HEK293 (cell line): ENCODE measurements at regions not wholly inside any gene's neighbourhood (a gene's known extent, or its start where the extent isn't known, plus 50 kb on each side); places are given as distances from the start of the nearest gene placed in this dataset.

Experiments used
- CTCF ChIA-PET: fragments of 350-600 bp; formaldehyde crosslinking; extraction: SDS; loops from one replicate; lab custom pipeline; 2021; ENCODE audit warnings: antibody characterized with exemption; lab: Yijun Ruan, JAX
- POLR2A ChIA-PET: fragments of 300-600 bp; formaldehyde crosslinking; extraction: SDS; loops from one replicate; lab custom pipeline; 2020; ENCODE audit warnings: antibody characterized with exemption, inconsistent platforms; lab: Yijun Ruan, JAX
- H3K27ac ChIP-seq: fragments of 200-500 bp; sonication (Bioruptor generic); 2 replicates; pipeline ENCODE4 v1.5.1; 2014; ENCODE audit warnings: low read depth, low read length, control low read depth, inconsistent platforms; ENCODE audit errors: extremely low read depth
- H3K36me3 ChIP-seq, 2 experiments: fragments of 200-500 bp in 1 of 2; sonication (Bioruptor generic) in 1 of 2; 1 replicate in 1 of 2; 2 replicates in 1 of 2; pipeline ENCODE4 v1.5.1; 2014 to 2017; ENCODE audit warnings: inconsistent platforms in 2 of 2, low read length in 2 of 2; ENCODE audit not compliant: control insufficient read depth in 2 of 2, insufficient read depth in 1 of 2
- H3K4me1 ChIP-seq: fragments of 200-500 bp; sonication (Bioruptor generic); 2 replicates; pipeline ENCODE4 v1.5.1; 2014; ENCODE audit warnings: mild to moderate bottlenecking, low read length, inconsistent platforms; ENCODE audit not compliant: control insufficient read depth, insufficient read depth
- H3K4me3 ChIP-seq: 2 replicates; pipeline ENCODE4 v1.5.1; 2011; ENCODE audit warnings: low read depth, mild to moderate bottlenecking, control low read depth, low read length, moderate library complexity
- H3K9me3 ChIP-seq: fragments of 200-500 bp; sonication (Bioruptor generic); 2 replicates; pipeline ENCODE4 v1.5.1; 2014; ENCODE audit warnings: low read depth, low read length, inconsistent platforms; ENCODE audit not compliant: control insufficient read depth, insufficient read depth
- GLI4 ChIP-seq: fragments of 450-650 bp; formaldehyde crosslinking; IDR thresholded peaks from 2 replicates; pipeline ENCODE4 v1.5.1; 2016; ENCODE audit warnings: missing biosample characterization, missing genetic modification characterization
- HOXA7 ChIP-seq: sonication (generic); formaldehyde crosslinking; IDR thresholded peaks from 2 replicates; pipeline ENCODE4 v1.8.1; 2022; ENCODE audit warnings: missing genetic modification reagents, borderline replicate concordance
- HOXC10 ChIP-seq: sonication (generic); formaldehyde crosslinking; IDR thresholded peaks from 2 replicates; pipeline ENCODE4 v1.8.1; 2023; ENCODE audit warnings: mild to moderate bottlenecking, missing genetic modification reagents
- SP3 ChIP-seq: fragments of 450-650 bp; formaldehyde crosslinking; IDR thresholded peaks from 2 replicates; pipeline ENCODE4 v1.5.1; 2016; ENCODE audit warnings: missing biosample characterization, missing genetic modification characterization
- TCF7L2 ChIP-seq: IDR thresholded peaks from 2 replicates; pipeline ENCODE4 v1.6.1; 2011; ENCODE audit warnings: low read depth, mild to moderate bottlenecking, inconsistent platforms, low read length, moderate library complexity, borderline replicate concordance
- ZBTB17 ChIP-seq: fragments of 450-650 bp; formaldehyde crosslinking; IDR thresholded peaks from 2 replicates; pipeline ENCODE4 v1.5.1; 2016; ENCODE audit warnings: missing biosample characterization, missing genetic modification characterization
- ZNF10 ChIP-seq: fragments of 450-650 bp; formaldehyde crosslinking; IDR thresholded peaks from 2 replicates; pipeline ENCODE4 v1.5.1; 2017; ENCODE audit warnings: missing biosample characterization, missing genetic modification characterization
- ZNF114 ChIP-seq: fragments of 450-650 bp; formaldehyde crosslinking; IDR thresholded peaks from 2 replicates; pipeline ENCODE4 v1.5.0; 2017; ENCODE audit warnings: missing biosample characterization, missing genetic modification characterization
- ZNF121 ChIP-seq: fragments of 450-650 bp; formaldehyde crosslinking; IDR thresholded peaks from 2 replicates; pipeline ENCODE4 v1.5.1; 2016; ENCODE audit warnings: missing biosample characterization, missing genetic modification characterization
- ZNF148 ChIP-seq: fragments of 450-650 bp; formaldehyde crosslinking; IDR thresholded peaks from 2 replicates; pipeline ENCODE4 v1.5.0; 2017; ENCODE audit warnings: missing biosample characterization, missing genetic modification characterization, borderline replicate concordance
- ZNF354C ChIP-seq: fragments of 450-650 bp; formaldehyde crosslinking; IDR thresholded peaks from 2 replicates; pipeline ENCODE4 v1.5.1; 2016; ENCODE audit warnings: missing biosample characterization, missing genetic modification characterization, low read depth, borderline replicate concordance
- ZNF623 ChIP-seq: fragments of 450-650 bp; formaldehyde crosslinking; IDR thresholded peaks from 2 replicates; pipeline ENCODE4 v1.5.1; 2016; ENCODE audit warnings: missing biosample characterization, missing genetic modification characterization
- ZNF658 ChIP-seq: fragments of 450-650 bp; formaldehyde crosslinking; IDR thresholded peaks from 2 replicates; pipeline ENCODE4; 2016; ENCODE audit warnings: missing biosample characterization, missing genetic modification characterization
- ZNF785 ChIP-seq: fragments of 450-650 bp; formaldehyde crosslinking; IDR thresholded peaks from 2 replicates; pipeline ENCODE4 v1.5.1; 2016; ENCODE audit warnings: missing biosample characterization, missing genetic modification characterization
- ZSCAN18 ChIP-seq: fragments of 450-650 bp; formaldehyde crosslinking; IDR thresholded peaks from 2 replicates; pipeline ENCODE4 v1.5.1; 2016; ENCODE audit warnings: missing biosample characterization, missing genetic modification characterization
- TF ChIP-seq, protein P1 (sequence below): fragments of 450-650 bp; formaldehyde crosslinking; IDR thresholded peaks from 2 replicates; pipeline ENCODE4 v1.5.1; 2016; ENCODE audit warnings: missing biosample characterization, missing genetic modification characterization
- TF ChIP-seq, protein P2 (sequence below): fragments of 450-650 bp; formaldehyde crosslinking; IDR thresholded peaks from 2 replicates; pipeline ENCODE4 v1.5.1; 2016; ENCODE audit warnings: missing biosample characterization, missing genetic modification characterization
- TF ChIP-seq, protein P3 (sequence below): fragments of 450-650 bp; formaldehyde crosslinking; IDR thresholded peaks from 2 replicates; pipeline ENCODE4 v1.5.1; 2016; ENCODE audit warnings: missing biosample characterization, missing genetic modification characterization

GRCh38 chr9:126033956-126034355 lies 286.8 kb downstream of the PBX3 start (continued):
- TF ChIP-seq ZNF658 (tag by site-specific recombination) (no peak), ZNF148 (tag by site-specific recombination) (no peak)
- TF ChIP-seq, protein P1, sequence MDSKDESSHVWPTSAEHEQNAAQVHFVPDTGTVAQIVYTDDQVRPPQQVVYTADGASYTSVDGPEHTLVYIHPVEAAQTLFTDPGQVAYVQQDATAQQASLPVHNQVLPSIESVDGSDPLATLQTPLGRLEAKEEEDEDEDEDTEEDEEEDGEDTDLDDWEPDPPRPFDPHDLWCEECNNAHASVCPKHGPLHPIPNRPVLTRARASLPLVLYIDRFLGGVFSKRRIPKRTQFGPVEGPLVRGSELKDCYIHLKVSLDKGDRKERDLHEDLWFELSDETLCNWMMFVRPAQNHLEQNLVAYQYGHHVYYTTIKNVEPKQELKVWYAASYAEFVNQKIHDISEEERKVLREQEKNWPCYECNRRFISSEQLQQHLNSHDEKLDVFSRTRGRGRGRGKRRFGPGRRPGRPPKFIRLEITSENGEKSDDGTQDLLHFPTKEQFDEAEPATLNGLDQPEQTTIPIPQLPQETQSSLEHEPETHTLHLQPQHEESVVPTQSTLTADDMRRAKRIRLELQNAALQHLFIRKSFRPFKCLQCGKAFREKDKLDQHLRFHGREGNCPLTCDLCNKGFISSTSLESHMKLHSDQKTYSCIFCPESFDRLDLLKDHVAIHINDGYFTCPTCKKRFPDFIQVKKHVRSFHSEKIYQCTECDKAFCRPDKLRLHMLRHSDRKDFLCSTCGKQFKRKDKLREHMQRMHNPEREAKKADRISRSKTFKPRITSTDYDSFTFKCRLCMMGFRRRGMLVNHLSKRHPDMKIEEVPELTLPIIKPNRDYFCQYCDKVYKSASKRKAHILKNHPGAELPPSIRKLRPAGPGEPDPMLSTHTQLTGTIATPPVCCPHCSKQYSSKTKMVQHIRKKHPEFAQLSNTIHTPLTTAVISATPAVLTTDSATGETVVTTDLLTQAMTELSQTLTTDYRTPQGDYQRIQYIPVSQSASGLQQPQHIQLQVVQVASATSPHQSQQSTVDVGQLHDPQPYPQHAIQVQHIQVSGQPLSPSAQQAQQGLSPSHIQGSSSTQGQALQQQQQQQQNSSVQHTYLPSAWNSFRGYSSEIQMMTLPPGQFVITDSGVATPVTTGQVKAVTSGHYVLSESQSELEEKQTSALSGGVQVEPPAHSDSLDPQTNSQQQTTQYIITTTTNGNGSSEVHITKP (tag by site-specific recombination): no peak
- TF ChIP-seq, protein P2, sequence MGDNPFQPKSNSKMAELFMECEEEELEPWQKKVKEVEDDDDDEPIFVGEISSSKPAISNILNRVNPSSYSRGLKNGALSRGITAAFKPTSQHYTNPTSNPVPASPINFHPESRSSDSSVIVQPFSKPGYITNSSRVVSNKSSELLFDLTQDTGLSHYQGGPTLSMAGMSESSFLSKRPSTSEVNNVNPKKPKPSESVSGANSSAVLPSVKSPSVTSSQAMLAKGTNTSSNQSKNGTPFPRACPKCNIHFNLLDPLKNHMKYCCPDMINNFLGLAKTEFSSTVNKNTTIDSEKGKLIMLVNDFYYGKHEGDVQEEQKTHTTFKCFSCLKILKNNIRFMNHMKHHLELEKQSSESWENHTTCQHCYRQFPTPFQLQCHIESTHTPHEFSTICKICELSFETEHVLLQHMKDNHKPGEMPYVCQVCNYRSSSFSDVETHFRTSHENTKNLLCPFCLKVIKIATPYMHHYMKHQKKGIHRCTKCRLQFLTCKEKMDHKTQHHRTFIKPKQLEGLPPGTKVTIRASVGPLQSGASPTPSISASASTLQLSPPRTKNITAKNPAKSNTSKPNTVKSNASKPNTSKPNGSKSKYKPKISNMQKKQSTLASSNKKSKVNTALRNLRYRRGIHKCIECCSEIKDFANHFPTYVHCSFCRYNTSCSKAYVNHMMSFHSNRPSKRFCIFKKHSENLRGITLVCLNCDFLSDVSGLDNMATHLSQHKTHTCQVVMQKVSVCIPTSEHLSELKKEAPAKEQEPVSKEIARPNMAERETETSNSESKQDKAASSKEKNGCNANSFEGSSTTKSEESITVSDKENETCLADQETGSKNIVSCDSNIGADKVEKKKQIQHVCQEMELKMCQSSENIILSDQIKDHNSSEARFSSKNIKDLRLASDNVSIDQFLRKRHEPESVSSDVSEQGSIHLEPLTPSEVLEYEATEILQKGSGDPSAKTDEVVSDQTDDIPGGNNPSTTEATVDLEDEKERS (tag by site-specific recombination): no peak

DNA sequence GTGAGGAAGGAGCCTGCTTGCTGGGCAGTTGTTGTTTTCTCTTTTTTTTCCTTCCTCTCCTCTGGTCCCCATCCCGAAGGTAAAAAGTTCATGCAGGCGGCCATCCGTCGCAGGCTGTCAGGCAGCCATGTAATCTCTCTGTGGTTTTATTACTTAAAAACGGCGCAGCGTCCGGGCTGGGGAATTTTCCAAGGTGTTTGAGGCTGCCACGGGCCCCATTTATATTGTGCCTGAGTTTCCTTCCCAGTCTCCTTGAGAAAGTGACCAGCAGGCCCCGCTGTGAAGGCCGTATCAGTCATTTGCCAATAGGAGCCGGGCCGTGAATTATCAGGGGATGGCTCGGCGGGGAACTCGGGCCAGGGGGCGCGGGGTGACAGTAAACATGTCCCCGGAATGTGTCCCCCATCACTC lies 289.7 kb downstream of the PBX3 start:
- TF ChIP-seq, protein P3, sequence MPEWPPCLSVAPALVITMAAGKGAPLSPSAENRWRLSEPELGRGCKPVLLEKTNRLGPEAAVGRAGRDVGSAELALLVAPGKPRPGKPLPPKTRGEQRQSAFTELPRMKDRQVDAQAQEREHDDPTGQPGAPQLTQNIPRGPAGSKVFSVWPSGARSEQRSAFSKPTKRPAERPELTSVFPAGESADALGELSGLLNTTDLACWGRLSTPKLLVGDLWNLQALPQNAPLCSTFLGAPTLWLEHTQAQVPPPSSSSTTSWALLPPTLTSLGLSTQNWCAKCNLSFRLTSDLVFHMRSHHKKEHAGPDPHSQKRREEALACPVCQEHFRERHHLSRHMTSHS: no peak
- TF ChIP-seq TCF7L2: no peak
- no peak for TF ChIP-seq ZNF10 (tag by site-specific recombination)
- TF ChIP-seq HOXC10 (CRISPR knock-in tag): no peak
- no peak for TF ChIP-seq ZNF121 (tag by site-specific recombination)
- no peak for TF ChIP-seq ZSCAN18 (tag by site-specific recombination)
- ChIA-PET POLR2A (no interaction called here), CTCF (no interaction called here)
- H3K4me3 ChIP-seq: no peak overlapping the region
- H3K4me1 ChIP-seq: no peaks in the 10 kb centered on the region
- H3K36me3 ChIP-seq: no peaks in the 10 kb centered on the region
- H3K27ac ChIP-seq: no peak overlapping the region
- no peaks in the 10 kb centered on the region for H3K9me3 ChIP-seq

GRCh38 chr9:126038790-126039189 lies 287.8 kb upstream of the MVB12B start:
- no peak overlapping the region for H3K27ac ChIP-seq
- CTCF ChIA-PET: no interaction called here
- POLR2A ChIA-PET: no interaction called here
- H3K4me1 ChIP-seq: no peaks in the 10 kb centered on the region
- no peak for TF ChIP-seq SP3 (tag by site-specific recombination)
- no peak for TF ChIP-seq ZBTB17
- TF ChIP-seq GLI4 (tag by site-specific recombination): no peak
- no peak for TF ChIP-seq HOXA7 (CRISPR knock-in tag)
- TF ChIP-seq ZNF623 (tag by site-specific recombination): no peak
- no peak for TF ChIP-seq ZNF354C
- no peak for TF ChIP-seq ZNF114 (tag by site-specific recombination)
- no peak for TF ChIP-seq ZNF785 (tag by site-specific recombination)
- H3K4me3 ChIP-seq: no peak overlapping the region
- H3K36me3 ChIP-seq: no peaks in the 10 kb centered on the region
- H3K9me3 ChIP-seq: peaks cover 2% of the 10 kb centered on the region; the same call in 1 of the 2 replicates
